T-helper 2 cell (primary cell): ENCODE measurements at regions not wholly inside any gene's neighbourhood (a gene's known extent, or its start where the extent isn't known, plus 50 kb on each side); places are given as distances from the start of the nearest gene placed in this dataset.
A peak's percentile ranks its signal among the peaks of the same experiment; 100 is the strongest.

Experiments
- DNase-seq, 5 experiments: peaks; one replicate each; pipeline versions ENCODE4 v3.0.0 to v3.0.0-alpha.2; 2012 to 2022

GRCh38 chr2:185391543-185391942, 347.1 kb upstream of the FSIP2 start:
- DNase-seq = no peak

GRCh38 chr2:185393091-185393490, 345.5 kb upstream of the FSIP2 start:
- DNase-seq = no peak

GRCh38 chr2:185402474-185402873, 336.1 kb upstream of the FSIP2 start:
- DNase-seq = no peak

- DNase-seq = no peak
These were observed 334.0 kb upstream of the FSIP2 start for GRCh38 chr2:185404578-185404977.

GRCh38 chr2:185417111-185417510, 321.5 kb upstream of the FSIP2 start:
- no peak for DNase-seq

- no peak for DNase-seq
These were observed 320.9 kb upstream of the FSIP2 start for GRCh38 chr2:185417688-185418087.

GRCh38 chr2:185424958-185425629, 313.5 kb upstream of the FSIP2 start:
- peak in 2 of 5 experiments; percentile 15 to 18 for DNase-seq

- DNase-seq = no peak
These were observed 310.6 kb upstream of the FSIP2 start for GRCh38 chr2:185428000-185428399.

GRCh38 chr2:185433824-185434223, 304.8 kb upstream of the FSIP2 start:
- no peak for DNase-seq

GRCh38 chr2:185436787-185437372, 301.7 kb upstream of the FSIP2 start:
- no peak for DNase-seq

- DNase-seq = no peak
These were observed 297.1 kb upstream of the FSIP2 start for GRCh38 chr2:185441486-185442005.

- DNase-seq = no peak
These were observed 282.1 kb upstream of the FSIP2 start for GRCh38 chr2:185456517-185456916.

- no peak for DNase-seq
These were observed 275.1 kb upstream of the FSIP2 start for GRCh38 chr2:185463481-185463880.

GRCh38 chr2:185466915-185467314, 271.7 kb upstream of the FSIP2 start:
- no peak for DNase-seq

- DNase-seq = no peak
These were observed 267.2 kb upstream of the FSIP2 start for GRCh38 chr2:185471441-185471840.

- DNase-seq = no peak
These were observed 266.0 kb upstream of the FSIP2 start for GRCh38 chr2:185472574-185472973.

- DNase-seq = no peak
These were observed 264.8 kb upstream of the FSIP2 start for GRCh38 chr2:185473838-185474237.

GRCh38 chr2:185475914-185476313, 262.7 kb upstream of the FSIP2 start:
- DNase-seq = no peak

- no peak for DNase-seq
These were observed 261.2 kb upstream of the FSIP2 start for GRCh38 chr2:185477452-185477851.

- no peak for DNase-seq
These were observed 254.0 kb upstream of the FSIP2 start for GRCh38 chr2:185484602-185485001.

GRCh38 chr2:185502351-185502750, 236.3 kb upstream of the FSIP2 start:
- no peak for DNase-seq

GRCh38 chr2:185507719-185508118, 230.9 kb upstream of the FSIP2 start:
- no peak for DNase-seq

- no peak for DNase-seq
These were observed 228.5 kb upstream of the FSIP2 start for GRCh38 chr2:185510060-185510459.

GRCh38 chr2:185511925-185512324, 226.7 kb upstream of the FSIP2 start:
- DNase-seq = no peak

- no peak for DNase-seq
These were observed 216.1 kb upstream of the FSIP2 start for GRCh38 chr2:185522472-185522871.
